K562 (cell line): ENCODE measurements at regions not wholly inside any gene's neighbourhood (a gene's known extent, or its start where the extent isn't known, plus 50 kb on each side); places are given as distances from the start of the nearest gene placed in this dataset.
"Not testable (repeated sequence)": the region's sequence is repeated elsewhere in the genome, so short reads cannot be mapped to it uniquely, and the experiment has no call there.

Experiments
- ATAC-seq: fragments of 200-7000 bp; cut with Tn5 transposase; 3 replicates; pipeline ENCODE4 v1.9.1; 2020; ENCODE audit warnings: moderate library complexity
- BruUV-seq: library from RNA; stranded (reverse); fragments of 400-500 nt; replicated peaks from 2 replicates; lab custom pipeline; 2021; lab: Mats Ljungman, UMichigan
- CTCF ChIA-PET: fragments of 300-600 bp; formaldehyde crosslinking; extraction: SDS; loops from one replicate; lab custom pipeline; 2021; ENCODE audit warnings: low intra/inter-chr PET ratio; lab: Yijun Ruan, JAX
- POLR2A ChIA-PET: fragments of 300-600, 350-650 bp; sonication (Branson Sonifier 250); formaldehyde crosslinking; extraction: SDS; loops from one replicate; lab custom pipeline; 2021; ENCODE audit warnings: antibody characterized with exemption, inconsistent platforms; lab: Yijun Ruan, JAX
- DNase-seq, 4 experiments: peaks; one replicate each; pipeline versions ENCODE4 v3.0.0 to v3.0.0-alpha.2; 2011 to 2018; ENCODE audit warnings: low spot score in 3 of 4, mixed read lengths in 3 of 4; ENCODE audit errors: extremely low read depth in 1 of 4
- FAIRE-seq: peaks from 2 replicates; lab custom pipeline; 2011; peaks lifted over from hg19 to GRCh38; lab: Jason Lieb, UNC
- H2AFZ ChIP-seq: 2 replicates; pipeline ENCODE4 v1.6.0; 2011; ENCODE audit warnings: low read depth, low read length, control low read depth, inconsistent platforms
- H3K27ac ChIP-seq: fragments of 200-600 bp; 3 replicates; pipeline ENCODE4 v1.8.0; 2011; ENCODE audit warnings: low read depth, mild to moderate bottlenecking, control low read depth, inconsistent platforms, low read length, moderate library complexity, mixed read lengths; ENCODE audit errors: extremely low read depth
- H3K27me3 ChIP-seq, 2 experiments: fragments of 300-600 bp in 1 of 2; 2 replicates in 1 of 2; 3 replicates in 1 of 2; pipeline versions ENCODE4 v1.6.0 to v1.8.0; 2011; ENCODE audit warnings: inconsistent platforms in 2 of 2, low read length in 2 of 2, mild to moderate bottlenecking in 1 of 2, mixed read lengths in 1 of 2, moderate library complexity in 1 of 2; ENCODE audit not compliant: control insufficient read depth in 2 of 2, insufficient read depth in 2 of 2
- H3K36me3 ChIP-seq: fragments of 300-600 bp; 3 replicates; pipeline ENCODE4 v1.8.0; 2011; ENCODE audit warnings: mild to moderate bottlenecking, low read length, inconsistent platforms; ENCODE audit not compliant: control insufficient read depth, insufficient read depth
- H3K4me1 ChIP-seq, 2 experiments: fragments of 200-600 bp in 1 of 2; replicated peaks in 1 of 2; 2 replicates in 1 of 2; 3 replicates in 1 of 2; pipeline versions ENCODE4 v1.5.1 to v1.8.0; 2011; ENCODE audit warnings: inconsistent platforms in 2 of 2, low read length in 2 of 2, mild to moderate bottlenecking in 1 of 2, mixed read lengths in 1 of 2, moderate library complexity in 1 of 2; ENCODE audit not compliant: control insufficient read depth in 2 of 2, insufficient read depth in 2 of 2
- H3K4me2 ChIP-seq: 2 replicates; pipeline ENCODE4 v1.6.1; 2011; ENCODE audit warnings: low read length, control low read depth, inconsistent platforms, mixed read lengths; ENCODE audit not compliant: insufficient read depth
- H3K4me3 ChIP-seq: fragments of 200-600 bp; sonication (generic), shearing (Covaris generic); 2 replicates; pipeline ENCODE4 v1.5.1; 2016; ENCODE audit warnings: control low read depth, inconsistent platforms
- H3K79me2 ChIP-seq: fragments of 200-600 bp; 3 replicates; pipeline ENCODE4 v1.8.0; 2011; ENCODE audit warnings: low read length, inconsistent platforms; ENCODE audit not compliant: control insufficient read depth, insufficient read depth
- H3K9ac ChIP-seq, 2 experiments: 2 replicates each; pipeline versions ENCODE4 v1.6.0 to v1.6.1; 2011; ENCODE audit warnings: low read depth in 2 of 2, low read length in 2 of 2, control low read depth in 1 of 2, inconsistent platforms in 1 of 2, mild to moderate bottlenecking in 1 of 2, mixed read lengths in 1 of 2; ENCODE audit not compliant: insufficient read depth in 1 of 2
- H3K9me1 ChIP-seq: one replicate; pipeline ENCODE4 v1.6.0; 2011; ENCODE audit warnings: inconsistent platforms, mild to moderate bottlenecking, low read length, moderate library complexity; ENCODE audit not compliant: control insufficient read depth, insufficient read depth
- H3K9me3 ChIP-seq: replicated peaks from 2 replicates; pipeline ENCODE4 v1.5.1; 2011; ENCODE audit warnings: low read depth, low read length, inconsistent platforms; ENCODE audit not compliant: control insufficient read depth, insufficient read depth
- H4K20me1 ChIP-seq: replicated peaks from 2 replicates; pipeline ENCODE4 v1.6.1; 2011; ENCODE audit warnings: low read length, inconsistent platforms, mixed read lengths; ENCODE audit not compliant: control insufficient read depth, insufficient read depth
- ATF3 ChIP-seq, 2 experiments: fragments of 450-650 bp in 1 of 2; sonication (generic) in 1 of 2; formaldehyde crosslinking in 1 of 2; IDR thresholded peaks in 1 of 2; conservative IDR thresholded peaks in 1 of 2; 2 replicates each; pipeline versions ENCODE4 v1.6.1 to v1.8.1; 2016 to 2023; ENCODE audit warnings: mild to moderate bottlenecking in 2 of 2, moderate library complexity in 2 of 2, inconsistent platforms in 1 of 2, missing genetic modification reagents in 1 of 2
- CEBPB ChIP-seq: fragments of 450-650 bp; IDR thresholded peaks from 2 replicates; pipeline ENCODE4 v1.6.1; 2016; ENCODE audit warnings: missing genetic modification characterization, missing compliant biosample characterization
- CEBPG ChIP-seq, 3 experiments: fragments of 200-800 bp in 1 of 3; sonication (Bioruptor generic) in 1 of 3; sonication (generic) in 1 of 3; formaldehyde crosslinking in 1 of 3; IDR thresholded peaks in 2 of 3; conservative IDR thresholded peaks in 1 of 3; 2 replicates each; pipeline versions ENCODE4 v1.6.1 to v1.8.0; 2016 to 2022; ENCODE audit warnings: missing compliant biosample characterization in 2 of 3, missing genetic modification characterization in 2 of 3, mild to moderate bottlenecking in 1 of 3, missing genetic modification reagents in 1 of 3
- WGBS: fragments of 100-300 bp; shearing (Covaris generic); methylation state at CpG from one replicate; pipeline ENCODE4 v1.1.6; 2016; ENCODE audit warnings: low coverage, mixed read lengths; ENCODE audit not compliant: insufficient coverage; ENCODE audit errors: missing lambda C conversion rate; 5-methylcytosine and 5-hydroxymethylcytosine counted together
- in situ Hi-C: fragments of 300-500 bp; cut with MboI; formaldehyde crosslinking; loops from 4 replicates; pipeline ENCODE4 v1.15.0; 2018; ENCODE audit warnings: inconsistent platforms, mixed read lengths
- intact Hi-C: fragments of 100-400 bp; cut with micrococcal nuclease; formaldehyde crosslinking; loops from 2 replicates; pipeline ENCODE4 v1.14.2; 2022

- in situ Hi-C loops; BruUV-seq; CTCF ChIA-PET; H3K4me2 ChIP-seq; H3K9me3 ChIP-seq; ATAC-seq; intact Hi-C loops; H3K27ac ChIP-seq; H3K36me3 ChIP-seq; DNase-seq; H4K20me1 ChIP-seq; H3K4me3 ChIP-seq; H3K9me1 ChIP-seq; H3K9ac ChIP-seq; H2AFZ ChIP-seq; H3K79me2 ChIP-seq; FAIRE-seq; TF ChIP-seq CEBPG (CRISPR knock-in tag; IDR thresholded peaks at IDR 0.05); ATF3 (CRISPR knock-in tag; conservative IDR thresholded peaks at IDR 0.05): not testable (repeated sequence)
- POLR2A ChIA-PET = interaction anchor here (0.7 kb wide), 1 partner anchor 250 kb away, joined by 3 read pairs; no protein-coding TSS in a partner anchor
- peaks cover 6 to 17% of the 10 kb centered on the region in 2 experiments; a peak in 4 of 5 replicates for H3K4me1 ChIP-seq
- 12% methylated on average over 4 of the region's 8 CpGs for whole genome bisulfite sequencing
- H3K27me3 ChIP-seq = peaks cover 0 to 19% of the 10 kb centered on the region in 2 experiments; a peak in 3 of 5 replicates
- TF ChIP-seq CEBPG (tag; conservative IDR thresholded peaks at IDR 0.05 in 1 of 2, IDR thresholded peaks at IDR 0.05 in 1 of 2) = peak in 1 of 2 experiments; percentile 40; a peak in 2 of 4 replicates
- peak; percentile 60 for TF ChIP-seq CEBPB (tag)
- TF ChIP-seq ATF3 (IDR thresholded peaks at IDR 0.05) = peak; percentile 41; the same call in 1 of the 2 replicates
Observed at GRCh38 chr2:126989064-126989463, 90.4 kb downstream of the TEX51 start.
